Mesothelial cell of epicardium (in vitro differentiated cells): ENCODE measurements at regions not wholly inside any gene's neighbourhood (a gene's known extent, or its start where the extent isn't known, plus 50 kb on each side); places are given as distances from the start of the nearest gene placed in this dataset.

Experiments
- DNase-seq, 2 experiments: peaks; one replicate each; pipeline ENCODE4 v3.0.0; 2021; ENCODE audit warnings: low spot score in 2 of 2; ENCODE audit not compliant: unreplicated experiment in 2 of 2
- H3K27ac Mint-ChIP-seq: 2 replicates; pipeline ENCODE4 v1.8.0; 2021; ENCODE audit warnings: mixed read lengths
- H3K27me3 Mint-ChIP-seq: 2 replicates; pipeline ENCODE4 v1.8.0; 2021; ENCODE audit warnings: low read depth, mixed read lengths
- H3K36me3 Mint-ChIP-seq: 2 replicates; pipeline ENCODE4 v1.8.0; 2021; ENCODE audit warnings: mixed read lengths
- H3K4me1 Mint-ChIP-seq: 2 replicates; pipeline ENCODE4 v1.8.0; 2021; ENCODE audit warnings: mixed read lengths
- H3K4me3 Mint-ChIP-seq: 2 replicates; pipeline ENCODE4 v1.8.0; 2021; ENCODE audit warnings: mild to moderate bottlenecking, moderate library complexity, mixed read lengths
- H3K9me3 Mint-ChIP-seq: 2 replicates; pipeline ENCODE4 v1.8.0; 2021; ENCODE audit warnings: mixed read lengths
- CTCF ChIP-seq: fragments of 200-600 bp; sonication (generic); IDR thresholded peaks from one replicate; pipeline ENCODE4 v1.5.0; 2021; ENCODE audit warnings: antibody characterized with exemption; ENCODE audit not compliant: unreplicated experiment

DNA sequence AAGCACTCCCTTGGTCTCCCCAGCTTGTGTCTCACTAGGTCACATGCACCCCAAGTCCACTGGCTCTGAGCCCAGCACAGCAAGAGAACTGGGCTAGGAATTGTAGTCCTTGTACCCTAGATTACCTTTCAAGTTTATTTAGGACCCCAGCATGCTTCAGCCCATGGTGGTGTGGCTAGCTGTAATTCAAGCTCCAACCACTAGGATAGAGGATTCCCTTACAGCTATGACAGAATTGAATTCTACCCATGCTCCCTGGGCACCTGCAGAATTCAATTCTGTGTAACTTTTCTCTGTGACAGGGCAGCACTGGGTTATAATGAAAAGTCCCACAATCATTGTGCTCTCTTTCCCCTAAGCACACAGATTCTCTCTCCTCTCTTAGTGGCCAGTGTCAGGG lies 253.8 kb upstream of the DMD start:
- peaks cover 4% of the 10 kb centered on the region for H3K9me3 Mint-ChIP-seq
- H3K36me3 Mint-ChIP-seq = no peaks in the 10 kb centered on the region
- H3K4me1 Mint-ChIP-seq = no peaks in the 10 kb centered on the region
- no peak overlapping the region for H3K4me3 Mint-ChIP-seq
- DNase-seq = no peak
- no peaks in the 10 kb centered on the region for H3K27me3 Mint-ChIP-seq
- peak; percentile 52 for TF ChIP-seq CTCF
- no peak overlapping the region for H3K27ac Mint-ChIP-seq

- H3K4me3 Mint-ChIP-seq = no peak overlapping the region
- no peaks in the 10 kb centered on the region for H3K27me3 Mint-ChIP-seq
- no peaks in the 10 kb centered on the region for H3K4me1 Mint-ChIP-seq
- H3K27ac Mint-ChIP-seq = no peak overlapping the region
- no peak for DNase-seq
- H3K36me3 Mint-ChIP-seq = no peaks in the 10 kb centered on the region
- peaks cover 6% of the 10 kb centered on the region for H3K9me3 Mint-ChIP-seq
- TF ChIP-seq CTCF = no peak
Observed at GRCh38 chrX:33457102-33457501, 245.8 kb upstream of the DMD start.

GRCh38 chrX:33447285-33447684 lies 235.9 kb upstream of the DMD start:
- Mint-ChIP-seq H3K36me3 (no peaks in the 10 kb centered on the region), H3K9me3 (peaks cover 3% of the 10 kb centered on the region), H3K4me1 (peaks cover 2% of the 10 kb centered on the region), H3K27me3 (no peaks in the 10 kb centered on the region), H3K4me3 (no peak overlapping the region), H3K27ac (no peak overlapping the region)
- no peak for TF ChIP-seq CTCF
- no peak for DNase-seq

- peak; percentile 34 to 82 for DNase-seq
- Mint-ChIP-seq H3K27me3 (no peaks in the 10 kb centered on the region), H3K27ac (no peak overlapping the region), H3K4me3 (no peak overlapping the region), H3K4me1 (no peaks in the 10 kb centered on the region), H3K9me3 (peaks cover 24% of the 10 kb centered on the region), H3K36me3 (no peaks in the 10 kb centered on the region)
- TF ChIP-seq CTCF = peak; percentile 94
Observed at GRCh38 chrX:33434256-33435092, 223.1 kb upstream of the DMD start.

DNA sequence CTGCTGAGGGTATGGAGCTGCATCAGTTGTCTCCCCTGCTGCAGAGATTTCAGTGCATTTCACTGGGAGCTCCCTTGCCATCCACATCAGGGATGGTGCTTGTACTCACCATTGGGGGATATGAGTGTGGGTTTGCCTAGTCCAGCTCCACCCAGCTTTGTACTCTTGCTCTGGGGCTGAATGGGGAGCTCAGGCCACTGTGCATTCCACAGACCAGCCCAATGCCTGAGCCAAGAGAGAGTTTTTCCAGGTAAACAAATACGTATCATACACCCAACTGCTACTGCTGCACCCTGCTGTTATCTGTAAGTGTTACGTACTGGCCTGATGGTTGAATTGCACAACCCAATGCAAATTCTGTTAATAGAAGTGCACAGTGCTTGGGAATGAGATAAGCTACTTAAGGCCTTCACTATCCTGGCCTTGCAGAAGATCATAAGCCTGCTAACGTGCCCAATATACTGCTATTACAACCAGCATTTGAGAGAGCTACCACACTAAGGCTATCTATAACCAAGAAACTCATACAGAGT lies 205.0 kb upstream of the DMD start:
- TF ChIP-seq CTCF = no peak
- H3K9me3 Mint-ChIP-seq = peaks cover 49% of the 10 kb centered on the region
- no peaks in the 10 kb centered on the region for H3K27me3 Mint-ChIP-seq
- H3K4me3 Mint-ChIP-seq = no peak overlapping the region
- no peak overlapping the region for H3K27ac Mint-ChIP-seq
- no peak for DNase-seq
- H3K4me1 Mint-ChIP-seq = no peaks in the 10 kb centered on the region
- H3K36me3 Mint-ChIP-seq = no peaks in the 10 kb centered on the region
